H1 (cell line): ENCODE measurements at regions not wholly inside any gene's neighbourhood (a gene's known extent, or its start where the extent isn't known, plus 50 kb on each side); places are given as distances from the start of the nearest gene placed in this dataset.
A peak's percentile ranks its signal among the peaks of the same experiment; 100 is the strongest.

ENCODE experiments used
- CTCF ChIA-PET: fragments of 300-600 bp; sonication (Branson Sonifier 250); formaldehyde crosslinking; loops from one replicate; lab custom pipeline; 2021; ENCODE audit not compliant: partially characterized antibody; lab: Charles Lee
- POLR2A ChIA-PET: fragments of 300-600 bp; sonication (Branson Sonifier 250); formaldehyde crosslinking; loops from one replicate; lab custom pipeline; 2021; ENCODE audit warnings: inconsistent platforms; ENCODE audit not compliant: partially characterized antibody; lab: Charles Lee
- DNase-seq, 2 experiments: peaks; one replicate each; pipeline versions ENCODE4 v3.0.0 to v3.0.0-alpha.2; 2010 to 2022; ENCODE audit warnings: low spot score in 2 of 2, low read depth in 1 of 2, mixed read lengths in 1 of 2
- FAIRE-seq: peaks from 2 replicates; lab custom pipeline; 2011; peaks lifted over from hg19 to GRCh38; lab: Jason Lieb, UNC
- H2AFZ ChIP-seq: 2 replicates; pipeline ENCODE4 v1.8.1; 2012; ENCODE audit warnings: low read length, inconsistent platforms
- H2AK5ac ChIP-seq: 2 replicates; pipeline ENCODE4 v1.6.1; 2013; ENCODE audit warnings: low read depth, low read length
- H2BK120ac ChIP-seq: replicated peaks from 2 replicates; pipeline ENCODE3; 2013; ENCODE audit warnings: low read depth, low read length, inconsistent platforms
- H2BK12ac ChIP-seq: 2 replicates; pipeline ENCODE4 v1.6.1; 2013; ENCODE audit warnings: low read depth, low read length
- H2BK15ac ChIP-seq: 2 replicates; pipeline ENCODE4 v1.6.1; 2013; ENCODE audit warnings: low read length
- H2BK20ac ChIP-seq: 2 replicates; pipeline ENCODE4 v1.6.1; 2013; ENCODE audit warnings: low read length
- H2BK5ac ChIP-seq: 2 replicates; pipeline ENCODE4 v1.6.1; 2013; ENCODE audit warnings: low read depth, low read length
- H3K14ac ChIP-seq: 2 replicates; pipeline ENCODE4 v1.6.1; 2013; ENCODE audit warnings: inconsistent platforms; ENCODE audit not compliant: insufficient read length
- H3K18ac ChIP-seq: 2 replicates; pipeline ENCODE4 v1.6.1; 2013; ENCODE audit warnings: low read length; ENCODE audit errors: extremely low read depth
- H3K23ac ChIP-seq: 2 replicates; pipeline ENCODE4 v1.6.1; 2013; ENCODE audit warnings: inconsistent platforms; ENCODE audit not compliant: insufficient read length
- H3K23me2 ChIP-seq: 2 replicates; pipeline ENCODE4 v1.6.1; 2013; ENCODE audit warnings: low read depth, low read length
- H3K27ac ChIP-seq: 2 replicates; pipeline ENCODE4 v1.6.1; 2011; ENCODE audit warnings: low read depth, low read length, inconsistent platforms
- H3K27me3 ChIP-seq, 4 experiments: replicated peaks in 1 of 4; 1 replicate in 1 of 4; 2 replicates in 3 of 4; pipeline versions ENCODE4 v1.6.1 to v1.8.1; 2011 to 2013; ENCODE audit warnings: low read length in 3 of 4, mild to moderate bottlenecking in 3 of 4, inconsistent platforms in 2 of 4, mixed read lengths in 2 of 4, moderate library complexity in 1 of 4; ENCODE audit not compliant: control insufficient read depth in 3 of 4, insufficient read depth in 3 of 4; ENCODE audit errors: extremely low read depth in 1 of 4
- H3K36me3 ChIP-seq, 4 experiments: 2 replicates each; pipeline versions ENCODE4 v1.6.1 to v1.8.1; 2011 to 2013; ENCODE audit warnings: mild to moderate bottlenecking in 4 of 4, low read length in 3 of 4, moderate library complexity in 2 of 4, control low read depth in 1 of 4, inconsistent platforms in 1 of 4; ENCODE audit not compliant: insufficient read depth in 4 of 4, control insufficient read depth in 2 of 4
- H3K4ac ChIP-seq: replicated peaks from 2 replicates; pipeline ENCODE3; 2013; ENCODE audit warnings: low read length, low read depth, mixed read lengths, inconsistent platforms; ENCODE audit not compliant: insufficient read length
- H3K4me1 ChIP-seq, 4 experiments: replicated peaks in 1 of 4; 1 replicate in 1 of 4; 2 replicates in 3 of 4; pipeline versions ENCODE4 v1.6.1 to v1.8.1; 2011 to 2013; ENCODE audit warnings: low read length in 3 of 4, inconsistent platforms in 2 of 4, mixed read lengths in 1 of 4; ENCODE audit not compliant: insufficient read depth in 4 of 4, control insufficient read depth in 3 of 4
- H3K4me2 ChIP-seq, 2 experiments: 2 replicates each; pipeline versions ENCODE4 v1.6.1 to v1.8.1; 2011 to 2013; ENCODE audit warnings: low read depth in 2 of 2, low read length in 2 of 2, control low read depth in 1 of 2, inconsistent platforms in 1 of 2, mild to moderate bottlenecking in 1 of 2; ENCODE audit not compliant: insufficient read depth in 1 of 2
- H3K4me3 ChIP-seq, 4 experiments: fragments of 200-600, 300-600 bp in 1 of 4; sonication (generic), shearing (Covaris generic), sonication (Bioruptor Twin) in 1 of 4; 2 replicates each; pipeline versions ENCODE4 v1.5.1 to v1.8.1; 2011 to 2016; ENCODE audit warnings: low read length in 4 of 4, low read depth in 3 of 4, control low read depth in 2 of 4, inconsistent platforms in 2 of 4, mild to moderate bottlenecking in 2 of 4, mixed read lengths in 1 of 4, moderate library complexity in 1 of 4; ENCODE audit not compliant: insufficient read depth in 2 of 4; ENCODE audit errors: extremely low read depth in 1 of 4
- H3K56ac ChIP-seq: replicated peaks from 2 replicates; pipeline ENCODE3; 2013; ENCODE audit warnings: low read depth, mild to moderate bottlenecking, mixed read lengths, low read length, inconsistent platforms; ENCODE audit not compliant: insufficient read length
- H3K79me1 ChIP-seq: 2 replicates; pipeline ENCODE4 v1.6.1; 2013; ENCODE audit warnings: low read depth, low read length, control low read depth
- H3K79me2 ChIP-seq, 2 experiments: 2 replicates each; pipeline versions ENCODE4 v1.6.1 to v1.8.1; 2012 to 2013; ENCODE audit warnings: low read length in 2 of 2, mild to moderate bottlenecking in 2 of 2, inconsistent platforms in 1 of 2; ENCODE audit not compliant: insufficient read depth in 2 of 2, control insufficient read depth in 1 of 2
- H3K9ac ChIP-seq, 4 experiments: replicated peaks in 1 of 4; 1 replicate in 1 of 4; 2 replicates in 3 of 4; pipeline versions ENCODE4 v1.6.1 to v1.8.1; 2011 to 2013; ENCODE audit warnings: low read depth in 3 of 4, low read length in 3 of 4, control low read depth in 2 of 4, mild to moderate bottlenecking in 2 of 4, moderate library complexity in 2 of 4, inconsistent platforms in 1 of 4; ENCODE audit errors: extremely low read depth in 1 of 4
- H3K9me3 ChIP-seq, 2 experiments: 2 replicates each; pipeline versions ENCODE4 v1.6.1 to v1.8.1; 2012 to 2013; ENCODE audit warnings: mild to moderate bottlenecking in 2 of 2, moderate library complexity in 2 of 2, control low read depth in 1 of 2, inconsistent platforms in 1 of 2, low read depth in 1 of 2, low read length in 1 of 2, mixed read lengths in 1 of 2; ENCODE audit not compliant: insufficient read depth in 2 of 2
- H4K20me1 ChIP-seq, 2 experiments: replicated peaks in 1 of 2; 2 replicates each; pipeline versions ENCODE3 to v1.8.1; 2011 to 2013; ENCODE audit warnings: inconsistent platforms in 2 of 2, low read length in 2 of 2, mild to moderate bottlenecking in 1 of 2; ENCODE audit not compliant: insufficient read depth in 2 of 2, control insufficient read depth in 1 of 2
- H4K5ac ChIP-seq: 2 replicates; pipeline ENCODE4 v1.6.1; 2013; ENCODE audit warnings: low read length, low read depth, mixed read lengths, inconsistent platforms; ENCODE audit not compliant: insufficient read length
- H4K8ac ChIP-seq: 2 replicates; pipeline ENCODE4 v1.8.0; 2013; ENCODE audit warnings: mild to moderate bottlenecking, moderate library complexity, low read length, inconsistent platforms; ENCODE audit not compliant: insufficient read depth; ENCODE audit errors: extremely low read depth
- H4K91ac ChIP-seq: replicated peaks from 2 replicates; pipeline ENCODE3; 2013; ENCODE audit warnings: low read length, mixed read lengths, inconsistent platforms; ENCODE audit not compliant: insufficient read length
- NANOG ChIP-seq: IDR thresholded peaks from 2 replicates; pipeline ENCODE4 v1.6.1; 2011; ENCODE audit warnings: low read length, low read depth, mild to moderate bottlenecking, inconsistent platforms; ENCODE audit not compliant: insufficient read depth, poor library complexity, severe bottlenecking
- RBBP5 ChIP-seq: IDR thresholded peaks from 2 replicates; pipeline ENCODE4 v1.7.1; 2012; ENCODE audit warnings: low read depth, mild to moderate bottlenecking, inconsistent platforms, low read length, moderate library complexity, borderline replicate concordance
- WGBS, 2 experiments: shearing (Covaris generic) in 1 of 2; methylation state at CpG; one replicate each; pipeline versions ENCODE4 v1.1.6 to v1.1.7; 2013 to 2015; ENCODE audit warnings: low lambda C conversion rate in 2 of 2, mixed read lengths in 2 of 2, inconsistent platforms in 1 of 2, low coverage in 1 of 2, missing lambda C conversion rate in 1 of 2; ENCODE audit not compliant: insufficient replicate concordance in 2 of 2, insufficient coverage in 1 of 2, insufficient read length in 1 of 2; ENCODE audit errors: extremely low coverage in 1 of 2, missing lambda C conversion rate in 1 of 2; 5-methylcytosine and 5-hydroxymethylcytosine counted together

GRCh38 chr10:128529225-128529624 lies 403.0 kb upstream of the MKI67 start:
- no peak overlapping the region for H4K5ac ChIP-seq
- H3K23ac ChIP-seq, result no peak overlapping the region
- H3K9me3 ChIP-seq, result no peaks in the 10 kb centered on the region
- H3K79me2 ChIP-seq, result no peaks in the 10 kb centered on the region
- 79% methylated on average over 6 of the region's 6 CpGs; no CpG with 5 or more reads in 1 of the 2 experiments for WGBS, 2 experiments
- H3K4me1 ChIP-seq, result peaks cover 0 to 16% (median 5%) of the 10 kb centered on the region in 4 experiments; a peak in 5 of 7 replicates
- H3K18ac ChIP-seq, result no peak overlapping the region
- H2AFZ ChIP-seq, result no peak overlapping the region
- H4K8ac ChIP-seq, result no peak overlapping the region
- no peak overlapping the region for H3K56ac ChIP-seq
- no peak for DNase-seq
- no peak overlapping the region for H2AK5ac ChIP-seq
- H3K27ac ChIP-seq, result no peak overlapping the region
- H3K4me3 ChIP-seq, result no peak overlapping the region
- H3K27me3 ChIP-seq, result no peaks in the 10 kb centered on the region; a peak in 1 of 7 replicates
- H2BK5ac ChIP-seq, result peak overlapping the region; percentile 73; the same call in 1 of the 2 replicates
- no peak overlapping the region for H4K91ac ChIP-seq
- no peaks in the 10 kb centered on the region for H4K20me1 ChIP-seq
- no peak for FAIRE-seq
- no peak overlapping the region for H3K9ac ChIP-seq
- no peak overlapping the region for H3K4ac ChIP-seq
- H3K79me1 ChIP-seq, result no peaks in the 10 kb centered on the region
- no peaks in the 10 kb centered on the region for H3K36me3 ChIP-seq
- ChIA-PET CTCF (interaction anchor here (0.6 to 6.6 kb wide), 25 partner anchors 10 to 331 kb away, joined by 3 to 52 read pairs (median 4); no protein-coding TSS in a partner anchor), POLR2A (interaction anchor here (2.2 kb wide), 1 partner anchor 9 kb away, joined by 8 read pairs; no protein-coding TSS in a partner anchor)
- 0 out of 2 replicates have a peak overlapping the region, but pooled peaks have one; percentile 88 for H2BK20ac ChIP-seq
- no peak overlapping the region for H3K4me2 ChIP-seq
- no peaks in the 10 kb centered on the region for H3K23me2 ChIP-seq
- H2BK15ac ChIP-seq, result peak overlapping the region; percentile 76; the same call in 1 of the 2 replicates
- no peak for TF ChIP-seq RBBP5
- TF ChIP-seq NANOG, result no peak
- H2BK12ac ChIP-seq, result peak overlapping the region; percentile 92; the same call in 1 of the 2 replicates
- H3K14ac ChIP-seq, result no peak overlapping the region
- H2BK120ac ChIP-seq, result peak overlapping the region; percentile 74
